BJ (cell line): ENCODE measurements at regions not wholly inside any gene's neighbourhood (a gene's known extent, or its start where the extent isn't known, plus 50 kb on each side); places are given as distances from the start of the nearest gene placed in this dataset.

ENCODE experiments used
- CTCF ChIA-PET: fragments of 350-600 bp; formaldehyde crosslinking; extraction: SDS; loops from one replicate; lab custom pipeline; 2021; ENCODE audit warnings: antibody characterized with exemption, inconsistent platforms; lab: Yijun Ruan, JAX
- POLR2A ChIA-PET: fragments of 300-600 bp; sonication (Branson Sonifier 250); formaldehyde crosslinking; extraction: SDS; loops from one replicate; lab custom pipeline; 2021; ENCODE audit warnings: antibody characterized with exemption; lab: Charles Lee
- DNase-seq: peaks from one replicate; pipeline ENCODE4 v3.0.0-alpha.2; 2011; ENCODE audit warnings: low read depth
- H3K27me3 ChIP-seq: 2 replicates; pipeline ENCODE4 v1.6.0; 2011; ENCODE audit warnings: low read length; ENCODE audit not compliant: control insufficient read depth, insufficient read depth
- H3K36me3 ChIP-seq: 2 replicates; pipeline ENCODE4 v1.5.1; 2011; ENCODE audit warnings: low read length; ENCODE audit not compliant: control insufficient read depth, insufficient read depth
- H3K4me3 ChIP-seq: 2 replicates; pipeline ENCODE4 v1.5.1; 2011; ENCODE audit warnings: low read depth, mild to moderate bottlenecking, control low read depth, low read length
- CTCF ChIP-seq: IDR thresholded peaks from 2 replicates; pipeline ENCODE4 v1.5.1; 2011; ENCODE audit warnings: low read depth, mild to moderate bottlenecking, control low read depth, inconsistent platforms, low read length, moderate library complexity; ENCODE audit not compliant: insufficient read depth

GRCh38 chr5:163609910-163610309 is 104.5 kb downstream of the MAT2B start:
- TF ChIP-seq CTCF, result no peak
- POLR2A ChIA-PET, result no interaction called here
- Histone ChIP-seq H3K4me3 (no peak overlapping the region), H3K36me3 (no peaks in the 10 kb centered on the region), H3K27me3 (no peaks in the 10 kb centered on the region)
- CTCF ChIA-PET, result no interaction called here
- DNase-seq, result no peak

GRCh38 chr5:163612358-163613149 is 107.1 kb downstream of the MAT2B start:
- no peaks in the 10 kb centered on the region for H3K27me3 ChIP-seq
- no peak overlapping the region for H3K4me3 ChIP-seq
- POLR2A ChIA-PET, result no interaction called here
- no peak for DNase-seq
- TF ChIP-seq CTCF, result no peak
- CTCF ChIA-PET, result interaction anchor here (1.4 to 1.6 kb wide), 2 partner anchors 12 to 16 kb away, joined by 3 to 6 read pairs; no protein-coding TSS in a partner anchor
- no peaks in the 10 kb centered on the region for H3K36me3 ChIP-seq

GRCh38 chr5:163613150-163613442 is 107.7 kb downstream of the MAT2B start:
- Histone ChIP-seq H3K4me3 (no peak overlapping the region), H3K36me3 (no peaks in the 10 kb centered on the region), H3K27me3 (no peaks in the 10 kb centered on the region)
- ChIA-PET POLR2A (no interaction called here), CTCF (interaction anchor here (1.4 to 1.6 kb wide), 2 partner anchors 11 to 16 kb away, joined by 3 to 6 read pairs; no protein-coding TSS in a partner anchor)
- DNase-seq, result no peak
- TF ChIP-seq CTCF, result no peak

GRCh38 chr5:163614787-163615186 is 109.4 kb downstream of the MAT2B start:
- Histone ChIP-seq H3K36me3 (no peaks in the 10 kb centered on the region), H3K4me3 (no peak overlapping the region), H3K27me3 (no peaks in the 10 kb centered on the region)
- ChIA-PET POLR2A (no interaction called here), CTCF (no interaction called here)
- DNase-seq, result no peak
- no peak for TF ChIP-seq CTCF

- ChIA-PET CTCF (interaction anchor here (0.7 kb wide), 1 partner anchor 80 kb away, joined by 3 read pairs; no protein-coding TSS in a partner anchor), POLR2A (no interaction called here)
- Histone ChIP-seq H3K36me3 (no peaks in the 10 kb centered on the region), H3K27me3 (no peaks in the 10 kb centered on the region), H3K4me3 (no peak overlapping the region)
- DNase-seq, result no peak
- TF ChIP-seq CTCF, result no peak
These were observed 114.0 kb downstream of the MAT2B start for GRCh38 chr5:163619273-163619934.
